ENCODE measurements at regions not wholly inside any gene's neighbourhood (a gene's known extent, or its start where the extent isn't known, plus 50 kb on each side); places are given as distances from the start of the nearest gene placed in this dataset.
A peak's percentile ranks its signal among the peaks of the same experiment; 100 is the strongest.

- no peak for DNase-seq (ENCODE audit: low read depth)
Measured at GRCh38 chr5:169450464-169450863, 133.1 kb upstream of the SPDL1 start.

DNA sequence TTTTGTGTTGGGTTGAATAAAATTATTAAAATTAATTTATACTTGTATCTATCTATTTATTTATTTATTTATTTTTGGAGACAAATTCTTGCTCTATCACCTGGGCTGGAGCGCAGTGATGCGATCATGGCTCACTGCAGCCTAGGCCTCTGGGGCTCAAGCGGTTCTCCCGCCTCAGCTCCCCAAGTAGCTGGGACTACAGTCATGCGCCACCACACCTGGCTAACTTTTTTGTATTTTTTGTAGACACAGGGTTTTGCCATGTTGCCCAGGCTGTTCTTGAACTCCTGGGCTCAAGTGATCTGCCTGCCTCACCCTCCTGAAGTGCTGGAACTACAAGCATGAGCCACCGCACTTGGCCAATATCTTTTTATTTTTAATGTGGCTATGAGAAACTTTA is 134.7 kb upstream of the SPDL1 start:
- no peak for DNase-seq (ENCODE audit: low read depth)

- DNase-seq (ENCODE audit: low read depth) = no peak
Measured at GRCh38 chr5:169445191-169445590, 138.4 kb upstream of the SPDL1 start.

DNA sequence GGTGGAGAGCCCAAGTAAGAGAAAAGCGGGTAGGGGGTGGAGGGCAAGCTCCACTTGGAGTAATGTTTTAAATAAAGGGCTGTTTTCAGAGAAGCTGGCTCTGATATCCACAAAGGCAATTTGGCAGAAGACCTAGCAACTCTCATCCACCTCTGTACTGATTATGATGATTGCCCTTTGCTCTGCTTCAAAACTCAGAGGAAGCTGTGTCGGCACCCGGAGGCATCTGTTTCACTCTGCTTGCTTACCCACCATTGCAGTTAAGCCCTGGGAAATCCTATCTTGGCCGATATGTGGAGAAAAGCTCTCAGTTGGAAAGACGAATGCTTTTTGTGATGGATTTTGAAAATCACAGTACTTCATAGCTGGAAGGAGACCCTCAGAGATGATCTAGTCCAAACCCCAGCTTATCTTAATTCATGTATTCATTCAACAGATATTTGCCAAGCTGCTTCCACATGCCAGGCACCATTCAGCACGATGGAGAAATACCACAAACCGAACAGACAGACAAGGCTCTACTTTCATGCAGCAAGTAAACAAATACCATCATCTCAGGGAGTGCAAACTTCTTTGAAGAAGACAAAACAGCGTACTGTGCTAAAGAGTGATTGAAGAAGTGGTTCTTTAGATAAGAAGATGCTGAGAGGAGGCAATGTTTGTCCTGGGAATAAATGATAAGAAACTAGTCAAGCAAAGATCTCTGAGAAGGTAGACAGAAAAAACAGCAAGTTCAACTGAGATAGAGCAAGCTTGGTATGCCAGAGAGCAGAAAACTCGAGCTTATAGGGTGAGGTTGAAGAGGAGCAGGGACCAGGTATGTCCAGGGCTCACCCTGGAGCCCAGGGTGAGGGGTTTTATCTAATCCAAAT is 140.4 kb upstream of the SPDL1 start:
- DNase-seq (ENCODE audit: low read depth) = no peak

GRCh38 chr5:169442403-169442874 is 141.1 kb upstream of the SPDL1 start:
- DNase-seq (ENCODE audit: low read depth) = no peak

DNA sequence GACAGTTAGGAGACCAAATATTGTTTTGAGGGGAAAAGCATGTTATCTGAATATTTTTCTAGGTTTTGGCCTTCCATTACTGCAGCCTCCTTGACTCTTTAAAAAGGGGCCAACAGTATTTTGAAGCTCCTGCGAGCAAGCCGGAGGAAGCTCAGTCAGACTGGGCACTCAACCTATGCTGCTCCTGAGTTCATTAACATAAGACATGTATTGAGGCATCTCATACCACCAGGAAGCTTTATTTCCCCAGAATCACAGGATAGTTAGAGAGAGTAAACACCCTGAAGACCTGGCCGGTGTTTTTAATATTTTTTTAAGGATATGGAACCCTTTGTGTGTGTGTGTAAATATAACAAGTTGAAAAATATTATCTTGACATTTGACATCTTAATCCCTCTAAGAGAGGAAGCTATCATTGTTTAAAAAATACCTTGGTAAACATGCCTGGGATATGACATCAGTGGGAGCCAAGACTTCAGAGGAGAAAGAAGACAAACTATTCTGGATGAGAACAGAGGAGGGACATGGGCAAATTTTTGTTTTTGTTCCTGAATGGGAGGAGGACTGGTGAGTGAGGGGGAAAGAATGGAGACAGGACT is 139.3 kb upstream of the SLIT3 start:
- no peak for DNase-seq (ENCODE audit: low read depth)

DNA sequence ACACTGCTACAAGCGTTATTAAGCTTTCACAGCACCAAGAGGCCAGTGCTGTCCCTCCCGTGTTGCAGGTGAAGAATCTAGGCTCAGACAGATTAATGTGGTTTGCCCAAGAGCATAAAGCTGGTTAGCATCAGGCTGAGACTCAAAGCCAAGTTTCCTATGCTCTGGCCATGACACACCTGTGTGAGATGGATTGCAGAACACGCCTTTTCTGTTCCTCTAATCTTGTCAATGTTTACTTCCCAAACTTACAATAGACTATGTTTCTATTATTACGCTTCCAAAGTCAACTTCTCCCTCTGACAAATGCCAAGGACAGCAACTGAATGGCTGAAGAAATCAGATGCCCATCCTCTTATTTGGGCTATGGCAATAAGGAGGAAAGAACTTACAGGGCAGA is 138.4 kb upstream of the SLIT3 start:
- no peak for DNase-seq (ENCODE audit: low read depth)

GRCh38 chr5:169435506-169436229 is 134.7 kb upstream of the SLIT3 start:
- DNase-seq (ENCODE audit: low read depth) = no peak

DNA sequence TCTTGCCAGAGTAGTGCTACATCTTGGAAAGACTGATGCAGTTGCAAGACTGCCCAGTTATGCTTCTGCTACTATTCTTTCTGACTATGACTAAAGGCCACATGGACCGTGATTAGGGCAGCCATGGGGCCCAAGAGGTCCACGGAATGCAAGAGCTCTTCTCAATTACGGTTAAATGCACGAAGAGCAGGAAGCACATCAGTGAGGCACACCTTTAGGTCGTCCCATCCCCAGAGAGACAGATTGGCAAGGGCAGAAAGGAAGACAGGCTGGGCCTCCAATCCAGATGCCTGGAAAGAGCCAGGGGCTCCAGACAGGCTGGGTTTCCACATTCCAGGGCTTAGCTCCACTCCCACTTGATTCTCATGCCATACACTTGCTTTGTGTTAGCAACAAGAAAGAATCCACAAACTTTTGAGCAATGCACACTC is 132.3 kb upstream of the SLIT3 start:
- DNase-seq (ENCODE audit: low read depth) = no peak

DNA sequence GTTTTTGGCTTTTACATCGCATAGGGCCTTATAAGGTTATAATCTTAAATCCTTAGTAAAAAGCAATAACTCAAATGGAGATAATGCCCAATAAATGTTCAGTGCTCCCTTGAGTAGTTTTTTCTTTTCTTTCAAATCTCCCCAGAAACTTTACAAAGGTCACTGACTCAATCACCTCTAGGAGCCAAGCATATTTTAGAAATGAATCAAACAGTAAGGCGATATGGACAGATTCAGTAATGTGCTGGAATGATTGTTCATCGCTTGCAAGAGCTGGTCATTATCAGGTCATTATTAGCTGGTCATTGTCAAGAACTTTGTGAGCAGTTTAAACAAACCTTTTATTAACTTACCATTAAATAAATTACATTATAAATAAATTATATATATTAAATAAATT is 130.4 kb upstream of the SLIT3 start:
- peak; percentile 36 for DNase-seq (ENCODE audit: low read depth)

DNA sequence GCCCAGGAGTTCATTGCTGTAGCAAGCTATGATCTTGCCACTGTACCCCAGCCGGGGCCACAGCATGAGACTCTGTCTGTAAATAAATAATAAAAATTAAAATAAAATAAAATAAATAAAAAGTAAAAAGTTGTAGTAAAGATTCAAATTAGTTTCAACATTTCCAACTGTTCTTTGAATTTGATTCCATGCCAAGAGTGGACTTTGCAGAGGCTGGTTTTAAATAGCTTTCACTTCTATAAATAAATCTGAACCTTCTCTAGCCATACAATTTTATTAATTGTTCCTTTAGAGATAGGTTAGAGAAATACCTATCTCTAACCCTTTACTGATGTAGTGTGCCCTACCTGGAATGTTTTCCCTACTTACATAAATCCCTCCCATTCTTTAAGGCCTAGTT is 129.7 kb upstream of the SLIT3 start:
- no peak for DNase-seq (ENCODE audit: low read depth)

GRCh38 chr5:169429044-169429443 is 128.1 kb upstream of the SLIT3 start:
- peak; percentile 11 for DNase-seq (ENCODE audit: low read depth)

GRCh38 chr5:169426784-169427183 is 125.8 kb upstream of the SLIT3 start:
- DNase-seq (ENCODE audit: low read depth) = no peak

GRCh38 chr5:169424670-169425378 is 123.9 kb upstream of the SLIT3 start:
- no peak for DNase-seq (ENCODE audit: low read depth)

DNA sequence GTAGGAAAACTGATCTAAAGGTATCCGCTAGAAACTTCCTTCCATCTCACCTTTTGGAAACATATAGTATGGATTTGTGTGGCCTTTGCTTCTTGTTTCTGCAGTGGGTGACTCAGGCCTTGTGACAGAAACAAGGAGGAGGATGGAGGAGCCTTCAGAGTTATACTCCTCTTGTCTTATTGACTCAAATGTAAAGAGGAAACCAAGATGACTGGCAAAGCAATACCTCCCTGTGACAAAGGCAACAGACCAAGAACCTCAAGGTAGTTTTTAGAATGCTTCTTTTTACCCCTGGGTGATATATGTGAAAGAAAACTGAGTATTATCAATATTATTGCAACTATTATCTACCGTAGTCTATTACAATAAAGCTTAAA is 123.3 kb upstream of the SLIT3 start:
- no peak for DNase-seq (ENCODE audit: low read depth)

GRCh38 chr5:169423580-169424278 is 122.8 kb upstream of the SLIT3 start:
- no peak for DNase-seq (ENCODE audit: low read depth)

DNA sequence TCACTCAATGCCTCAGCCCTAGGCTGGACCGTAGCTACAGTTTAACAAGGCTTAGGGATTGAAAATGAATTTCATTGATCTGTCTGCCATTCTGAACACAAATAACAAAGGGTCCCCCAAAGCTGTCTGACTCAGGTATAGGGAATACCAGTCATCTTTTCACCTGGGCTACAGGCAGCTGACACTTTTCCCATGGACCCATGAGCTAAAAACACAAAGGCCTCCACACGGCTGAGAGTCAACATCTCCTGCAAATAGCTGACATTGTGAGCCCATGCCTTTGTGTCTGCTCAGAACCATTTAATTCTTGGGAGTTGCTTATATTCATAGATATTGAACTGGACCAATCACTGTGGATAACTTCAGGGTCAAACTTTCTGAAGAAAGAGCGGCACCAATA is 121.1 kb upstream of the SLIT3 start:
- no peak for DNase-seq (ENCODE audit: low read depth)

DNA sequence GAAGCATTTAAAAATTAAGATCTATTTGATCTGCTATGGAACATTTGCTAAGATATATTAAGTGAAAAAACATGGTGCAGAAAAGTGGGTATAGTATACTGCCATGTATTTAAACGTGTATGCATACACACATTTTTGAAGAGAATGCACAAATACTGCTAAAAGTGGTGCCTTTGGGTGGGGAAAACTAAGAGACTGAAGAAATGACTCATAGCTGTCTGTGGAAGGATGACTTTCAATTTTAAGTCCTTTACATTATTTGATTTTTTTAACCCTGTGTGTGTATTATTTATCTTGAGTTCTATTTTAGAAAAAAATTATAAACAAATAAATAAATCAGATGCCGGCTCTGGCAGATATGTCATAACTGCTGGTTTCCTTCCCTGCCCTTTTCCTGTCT is 120.7 kb upstream of the SLIT3 start:
- peak; percentile 9 for DNase-seq (ENCODE audit: low read depth)

DNA sequence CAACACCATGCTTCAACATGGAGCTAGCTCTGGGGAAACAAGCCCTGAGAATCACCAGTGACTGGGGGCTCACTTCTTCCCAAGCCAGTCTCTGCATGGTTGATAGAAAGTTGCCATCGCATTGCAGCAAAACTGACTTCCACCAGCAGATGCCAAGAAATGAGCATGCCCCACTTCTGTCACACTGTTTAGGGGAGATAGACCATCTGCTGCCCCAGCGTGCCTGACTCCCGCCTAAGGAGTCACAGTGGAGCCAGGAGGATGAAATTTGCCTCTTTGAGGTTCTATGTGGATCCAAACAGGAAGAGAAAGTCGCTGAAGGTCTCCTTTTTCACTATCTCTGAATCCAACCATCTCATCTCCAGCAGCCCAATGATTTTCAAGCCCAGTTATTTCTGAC is 116.7 kb upstream of the SLIT3 start:
- DNase-seq (ENCODE audit: low read depth) = no peak

- peak; percentile 50 for DNase-seq (ENCODE audit: low read depth)
Measured at GRCh38 chr5:169416583-169417196, 115.8 kb upstream of the SLIT3 start.

- no peak for DNase-seq (ENCODE audit: low read depth)
Measured at GRCh38 chr5:169415948-169416347, 115.0 kb upstream of the SLIT3 start.
